ENCODE measurements at regions not wholly inside any gene's neighbourhood (a gene's known extent, or its start where the extent isn't known, plus 50 kb on each side); places are given as distances from the start of the nearest gene placed in this dataset.

DNA sequence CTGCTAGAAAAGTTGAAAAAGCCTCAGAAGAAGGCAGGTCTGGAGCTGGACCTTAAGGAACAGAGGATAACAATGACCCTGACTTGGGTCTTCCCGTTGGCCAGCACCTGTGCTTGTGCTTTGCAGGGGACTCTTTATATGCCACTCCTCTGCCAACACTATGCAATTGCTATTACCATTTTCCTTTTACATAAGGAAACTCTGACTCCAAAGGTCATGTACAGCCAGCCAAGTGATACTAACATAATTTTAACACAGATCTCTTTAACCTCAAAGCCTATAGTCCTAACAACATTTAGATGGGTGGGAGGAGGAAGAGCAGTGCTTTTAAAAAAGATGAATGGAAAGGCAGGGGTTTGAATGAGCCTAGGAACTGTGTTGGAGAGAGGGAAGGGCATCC is 106.6 kb upstream of the RAB4A start:
- Histone ChIP-seq H3K27me3 (replicated peaks; ENCODE audit: insufficient read depth, low read depth, low read length, poor library complexity) (peaks cover 15% of the 10 kb centered on the region), H3K36me3 (ENCODE audit: insufficient read depth, low read length, poor library complexity, severe bottlenecking) (no peaks in the 10 kb centered on the region), H3K9me3 (ENCODE audit: low read depth, low read length, poor library complexity, severe bottlenecking) (no peaks in the 10 kb centered on the region), H3K4me1 (ENCODE audit: insufficient read depth, low read length, poor library complexity, severe bottlenecking) (peaks cover 28% of the 10 kb centered on the region), H3K4me3 (ENCODE audit: low read depth, low read length, poor library complexity, severe bottlenecking) (no peak overlapping the region), H3K27ac (ENCODE audit: low read depth, low read length, poor library complexity, severe bottlenecking) (no peak overlapping the region)
- no peak for DNase-seq (ENCODE audit: low spot score)
- POLR2A ChIA-PET (ENCODE audit: low non-redundant PET): no interaction called here
- intact Hi-C loops (cut with micrococcal nuclease; ENCODE audit: unreplicated experiment): no loop called here
- TF ChIP-seq, protein P1, sequence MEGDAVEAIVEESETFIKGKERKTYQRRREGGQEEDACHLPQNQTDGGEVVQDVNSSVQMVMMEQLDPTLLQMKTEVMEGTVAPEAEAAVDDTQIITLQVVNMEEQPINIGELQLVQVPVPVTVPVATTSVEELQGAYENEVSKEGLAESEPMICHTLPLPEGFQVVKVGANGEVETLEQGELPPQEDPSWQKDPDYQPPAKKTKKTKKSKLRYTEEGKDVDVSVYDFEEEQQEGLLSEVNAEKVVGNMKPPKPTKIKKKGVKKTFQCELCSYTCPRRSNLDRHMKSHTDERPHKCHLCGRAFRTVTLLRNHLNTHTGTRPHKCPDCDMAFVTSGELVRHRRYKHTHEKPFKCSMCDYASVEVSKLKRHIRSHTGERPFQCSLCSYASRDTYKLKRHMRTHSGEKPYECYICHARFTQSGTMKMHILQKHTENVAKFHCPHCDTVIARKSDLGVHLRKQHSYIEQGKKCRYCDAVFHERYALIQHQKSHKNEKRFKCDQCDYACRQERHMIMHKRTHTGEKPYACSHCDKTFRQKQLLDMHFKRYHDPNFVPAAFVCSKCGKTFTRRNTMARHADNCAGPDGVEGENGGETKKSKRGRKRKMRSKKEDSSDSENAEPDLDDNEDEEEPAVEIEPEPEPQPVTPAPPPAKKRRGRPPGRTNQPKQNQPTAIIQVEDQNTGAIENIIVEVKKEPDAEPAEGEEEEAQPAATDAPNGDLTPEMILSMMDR (conservative IDR thresholded peaks at IDR 0.05; ENCODE audit: low read depth, low read length): no peak
- TF ChIP-seq EZH2 (IDR thresholded peaks at IDR 0.05; ENCODE audit: borderline replicate concordance, low read depth, low read length, poor library complexity, severe bottlenecking): no peak
- no TSS peak for BruUV-seq (replicated peaks)
- CTCF ChIA-PET: no interaction called here

DNA sequence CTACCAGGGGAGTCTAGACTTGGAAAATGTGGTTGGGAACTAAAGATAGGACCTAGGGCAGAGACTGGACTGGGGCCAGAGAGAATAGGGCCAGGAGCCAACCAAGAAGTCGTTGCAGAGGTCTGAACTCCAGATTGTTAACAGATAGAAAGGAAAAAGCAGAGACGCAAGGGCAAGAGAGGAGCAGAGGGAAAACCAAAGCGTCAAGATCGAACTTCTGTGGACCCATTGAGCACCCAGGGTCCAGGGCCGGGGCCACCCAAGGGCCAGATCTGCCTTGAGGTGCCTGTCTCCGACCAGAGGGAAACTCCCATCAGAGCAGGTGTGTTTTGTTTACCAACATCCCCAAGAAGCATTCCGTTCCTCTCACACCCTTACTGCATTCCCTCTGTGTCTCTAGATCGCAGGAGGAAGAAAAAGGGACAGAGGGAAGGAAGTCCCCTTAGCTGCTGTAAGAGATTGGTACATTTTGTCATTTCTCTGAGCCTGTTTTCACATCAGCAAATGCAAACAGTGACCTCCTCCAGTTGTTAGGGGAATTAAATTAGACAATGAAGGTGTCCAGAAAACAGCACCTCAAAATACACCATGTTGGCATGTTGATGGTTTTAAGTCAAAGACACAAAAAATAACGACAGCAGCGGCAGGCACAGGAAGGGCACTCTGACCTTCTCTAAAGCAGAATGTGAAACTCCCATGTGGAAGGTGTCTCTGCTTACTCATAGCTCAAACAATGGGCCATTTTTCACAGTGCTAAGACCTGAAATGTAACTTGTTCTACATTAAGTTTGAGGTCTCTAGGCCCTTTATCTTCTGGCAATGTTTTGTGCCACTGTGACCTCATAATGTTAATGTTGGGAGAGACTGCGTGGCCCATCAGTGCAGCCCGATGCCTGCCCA is 105.8 kb upstream of the RAB4A start:
- CTCF ChIA-PET: no interaction called here
- no TSS peak for BruUV-seq (replicated peaks)

DNA sequence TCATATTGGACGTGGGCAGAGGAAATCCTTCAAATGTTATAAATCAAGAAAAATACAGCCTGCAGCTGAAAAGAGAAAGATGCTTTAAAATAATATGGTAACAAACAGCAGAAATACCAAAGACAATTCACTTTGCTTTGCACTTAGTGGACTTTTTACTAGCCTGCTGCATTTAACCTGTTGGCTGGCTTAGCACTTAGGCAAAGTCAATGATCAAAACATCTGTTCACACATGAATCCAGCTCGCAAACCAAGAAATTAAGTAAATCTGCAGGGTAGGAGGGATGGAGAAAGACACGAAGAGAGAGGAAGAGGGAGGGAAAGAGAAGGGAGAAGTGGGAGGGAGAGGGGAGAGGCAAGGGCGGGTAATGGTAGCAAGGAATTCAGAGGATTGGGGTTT is 103.6 kb upstream of the RAB4A start:
- no peak overlapping the region for H3K4me3 ChIP-seq (ENCODE audit: low read depth, low read length, poor library complexity, severe bottlenecking)
- no peaks in the 10 kb centered on the region for H3K36me3 ChIP-seq (ENCODE audit: insufficient read depth, low read length, poor library complexity, severe bottlenecking)
- POLR2A ChIA-PET (ENCODE audit: low non-redundant PET): no interaction called here
- intact Hi-C loops (cut with micrococcal nuclease; ENCODE audit: unreplicated experiment): no loop called here
- H3K27me3 ChIP-seq (replicated peaks; ENCODE audit: insufficient read depth, low read depth, low read length, poor library complexity): peaks cover 22% of the 10 kb centered on the region
- H3K4me1 ChIP-seq (ENCODE audit: insufficient read depth, low read length, poor library complexity, severe bottlenecking): peaks cover 28% of the 10 kb centered on the region
- CTCF ChIA-PET: no interaction called here
- no peak overlapping the region for H3K27ac ChIP-seq (ENCODE audit: low read depth, low read length, poor library complexity, severe bottlenecking)
- BruUV-seq (replicated peaks): no TSS peak
- TF ChIP-seq, protein P1 (conservative IDR thresholded peaks at IDR 0.05; ENCODE audit: low read depth, low read length): no peak
- no peak for TF ChIP-seq EZH2 (IDR thresholded peaks at IDR 0.05; ENCODE audit: borderline replicate concordance, low read depth, low read length, poor library complexity, severe bottlenecking)
- no peaks in the 10 kb centered on the region for H3K9me3 ChIP-seq (ENCODE audit: low read depth, low read length, poor library complexity, severe bottlenecking)
- peak; percentile 32 for DNase-seq (ENCODE audit: low spot score)

More for the DNA sequence above, 105.8 kb upstream of the RAB4A start:
- Histone ChIP-seq H3K4me1 (ENCODE audit: insufficient read depth, low read length, poor library complexity, severe bottlenecking) (peaks cover 28% of the 10 kb centered on the region), H3K27ac (ENCODE audit: low read depth, low read length, poor library complexity, severe bottlenecking) (no peak overlapping the region), H3K4me3 (ENCODE audit: low read depth, low read length, poor library complexity, severe bottlenecking) (no peak overlapping the region), H3K9me3 (ENCODE audit: low read depth, low read length, poor library complexity, severe bottlenecking) (no peaks in the 10 kb centered on the region), H3K36me3 (ENCODE audit: insufficient read depth, low read length, poor library complexity, severe bottlenecking) (no peaks in the 10 kb centered on the region), H3K27me3 (replicated peaks; ENCODE audit: insufficient read depth, low read depth, low read length, poor library complexity) (peaks cover 21% of the 10 kb centered on the region)
- TF ChIP-seq, protein P1 (conservative IDR thresholded peaks at IDR 0.05; ENCODE audit: low read depth, low read length): no peak
- no peak for TF ChIP-seq EZH2 (IDR thresholded peaks at IDR 0.05; ENCODE audit: borderline replicate concordance, low read depth, low read length, poor library complexity, severe bottlenecking)
- DNase-seq (ENCODE audit: low spot score): no peak
- POLR2A ChIA-PET (ENCODE audit: low non-redundant PET): no interaction called here
- intact Hi-C loops (cut with micrococcal nuclease; ENCODE audit: unreplicated experiment): no loop called here
